A204.1 (cell line): ENCODE measurements at regions not wholly inside any gene's neighbourhood (a gene's known extent, or its start where the extent isn't known, plus 50 kb on each side); places are given as distances from the start of the nearest gene placed in this dataset.
A peak's percentile ranks its signal among the peaks of the same experiment; 100 is the strongest.

Source experiments
- FAIRE-seq: peaks from 2 replicates; lab custom pipeline; 2012; peaks lifted over from hg19 to GRCh38; lab: Jason Lieb, UNC

DNA sequence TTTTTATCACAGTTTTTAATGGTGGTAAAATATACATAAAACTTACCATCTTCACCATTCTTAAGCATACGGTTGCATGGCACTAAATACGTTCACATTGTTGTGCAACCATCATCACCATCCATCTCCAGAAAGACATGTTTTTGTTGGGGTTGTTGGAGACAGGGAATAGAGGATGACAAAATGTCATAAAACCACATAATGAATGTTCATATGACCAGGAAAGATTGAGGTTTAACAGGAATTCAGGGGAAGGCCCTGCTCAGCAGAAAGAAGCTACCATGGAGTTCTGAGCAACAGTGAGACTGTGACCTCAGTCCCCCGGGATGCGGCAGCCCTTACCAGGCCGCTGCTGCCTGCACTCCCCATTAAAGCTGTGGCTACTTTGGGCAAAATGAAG lies 63.9 kb upstream of the TRIM2 start:
- no peak for FAIRE-seq

- FAIRE-seq: no peak
Measured at GRCh38 chr4:153141238-153141637, 63.0 kb upstream of the TRIM2 start.

DNA sequence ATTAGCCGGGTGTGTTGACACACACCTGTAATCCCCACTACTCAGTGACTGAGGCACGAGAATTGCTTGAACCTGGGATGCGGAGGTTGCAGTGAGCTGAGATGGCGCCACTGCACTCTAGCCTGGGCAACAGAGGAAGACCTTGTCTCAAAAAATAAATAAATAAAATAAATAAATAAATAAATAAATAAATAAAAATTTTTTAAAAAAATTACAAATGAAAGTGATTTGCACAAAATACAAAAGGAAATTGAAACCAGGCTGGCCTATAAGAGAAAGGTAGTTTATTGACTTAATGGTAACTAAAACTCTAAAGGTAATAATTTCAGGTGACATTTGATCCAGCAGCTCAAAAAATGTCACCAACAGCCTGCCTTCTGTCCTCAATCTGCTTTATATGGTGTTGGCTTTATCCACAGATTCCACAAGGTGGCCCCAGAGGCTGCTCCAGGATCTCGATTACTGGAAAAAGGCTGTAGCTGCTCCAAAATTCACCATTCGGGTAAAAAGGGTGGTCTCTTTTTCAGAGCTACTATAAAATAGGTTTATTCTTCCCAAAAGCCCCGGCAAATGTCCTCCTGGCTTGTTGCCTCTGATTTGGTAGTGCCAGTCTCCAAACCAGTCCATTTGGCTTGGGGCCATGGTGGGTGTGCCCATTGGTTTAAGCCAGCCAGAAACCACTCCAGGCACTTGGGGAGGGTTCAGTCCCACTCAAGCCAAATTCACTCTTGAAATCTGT lies 61.4 kb upstream of the TRIM2 start:
- peak; percentile 82 for FAIRE-seq

DNA sequence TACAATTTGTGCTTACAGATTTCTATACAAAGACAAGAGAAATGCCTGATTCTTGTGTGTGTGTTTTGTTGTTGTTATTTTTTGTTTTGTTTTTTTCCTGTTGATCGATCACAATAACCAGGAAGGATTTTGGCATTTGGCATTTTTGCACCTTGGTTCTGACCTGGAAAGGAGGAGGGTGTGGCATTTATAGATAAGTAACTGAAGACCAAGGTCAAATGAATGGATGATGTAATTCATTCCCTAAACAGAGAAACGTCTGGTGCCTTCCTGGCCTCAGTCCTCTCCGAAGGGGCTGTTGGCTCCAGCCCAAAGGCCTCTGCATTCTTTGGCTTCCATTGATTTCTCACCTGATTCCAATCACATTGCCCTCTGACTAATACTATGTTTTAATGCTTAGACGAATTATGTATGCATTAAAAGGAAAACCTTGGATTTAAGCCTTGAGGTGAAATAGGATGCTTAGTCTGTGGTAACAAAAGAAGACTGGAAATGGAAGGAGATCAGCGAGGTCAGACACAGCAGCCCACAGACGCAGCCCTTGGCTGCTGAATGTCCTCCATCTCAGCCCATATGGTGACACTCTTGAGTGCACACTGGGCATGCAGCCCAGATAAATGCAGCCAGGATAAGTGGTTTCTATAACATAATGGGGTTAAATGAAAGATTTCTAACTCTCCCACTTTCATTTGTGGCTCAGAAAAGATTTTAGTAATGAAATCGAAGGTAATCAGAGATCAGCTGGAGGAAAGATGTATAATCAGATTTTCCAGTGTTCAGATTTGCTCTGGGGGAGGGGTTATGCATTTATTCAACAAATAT lies 60.5 kb upstream of the TRIM2 start:
- FAIRE-seq: no peak

- FAIRE-seq: no peak
Measured at GRCh38 chr4:153146031-153146430, 58.2 kb upstream of the TRIM2 start.

DNA sequence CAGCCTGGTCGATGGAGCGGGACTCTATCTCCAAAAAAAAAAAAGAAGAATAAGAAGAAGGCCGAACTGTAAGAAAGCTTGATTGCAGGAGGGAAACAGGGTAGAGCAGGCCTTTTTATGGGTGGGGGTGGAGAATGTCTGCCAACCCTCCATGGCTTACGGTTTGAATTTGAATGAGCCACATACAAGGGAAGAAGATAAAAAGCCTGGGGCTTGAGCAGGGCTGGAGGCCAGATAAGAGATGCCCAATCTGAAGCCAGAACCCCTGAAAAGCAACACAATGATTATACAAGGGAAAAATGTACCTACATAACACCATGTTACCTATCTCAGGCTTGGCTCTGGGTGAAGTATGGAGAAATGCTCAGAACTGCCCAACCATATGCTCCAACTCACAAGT lies 57.3 kb upstream of the TRIM2 start:
- FAIRE-seq: no peak

DNA sequence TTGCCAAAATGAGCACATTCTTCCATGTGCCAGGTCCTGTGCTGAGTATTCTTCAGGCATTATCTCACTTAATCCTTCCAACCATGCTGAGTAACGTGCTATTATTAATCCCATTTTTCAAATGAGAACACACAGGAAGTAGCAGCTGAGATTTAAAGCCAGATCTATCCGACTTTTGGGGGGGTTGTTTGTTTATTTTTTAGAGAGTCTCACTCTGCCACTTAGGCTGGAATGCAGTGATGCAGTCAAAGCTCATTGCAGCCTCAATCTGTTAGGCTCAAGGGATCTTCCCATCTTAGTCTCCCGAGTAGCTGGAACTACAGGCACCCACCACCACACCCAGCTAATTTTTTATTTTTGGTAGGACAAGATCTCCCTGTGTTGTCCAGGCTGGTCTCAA lies 55.5 kb upstream of the TRIM2 start:
- FAIRE-seq: no peak

- no peak for FAIRE-seq
Measured at GRCh38 chr4:153151535-153152455, 52.4 kb upstream of the TRIM2 start.

- no peak for FAIRE-seq
Measured at GRCh38 chr4:153152501-153153338, 51.5 kb upstream of the TRIM2 start.

DNA sequence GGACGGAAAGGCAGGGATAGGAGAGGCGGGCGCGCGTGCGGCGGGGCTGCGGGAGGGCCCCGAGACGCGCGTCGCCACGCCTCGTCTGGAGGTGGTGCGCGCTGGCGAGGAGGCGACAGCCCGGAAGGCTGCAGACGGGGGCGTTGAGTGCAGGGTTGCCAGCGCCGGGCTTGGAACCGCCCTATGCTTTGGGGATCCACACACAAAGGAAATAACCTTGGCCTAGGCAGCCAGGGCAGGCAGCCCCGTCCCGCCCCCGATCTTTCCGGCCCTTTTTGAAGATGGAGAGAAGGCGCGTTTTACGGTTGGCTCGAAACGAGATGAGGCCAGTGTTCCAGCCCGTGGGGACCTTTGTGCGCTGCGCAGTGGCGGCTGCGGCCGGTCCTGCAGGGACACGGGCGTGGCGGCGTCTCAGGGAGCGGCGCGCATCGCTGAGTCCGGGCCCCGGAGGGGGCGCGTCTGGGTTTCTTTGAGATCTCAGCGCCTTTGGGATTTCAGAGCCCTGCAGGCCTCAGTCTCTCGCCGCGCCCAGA lies 50.8 kb upstream of the TRIM2 start:
- no peak for FAIRE-seq

DNA sequence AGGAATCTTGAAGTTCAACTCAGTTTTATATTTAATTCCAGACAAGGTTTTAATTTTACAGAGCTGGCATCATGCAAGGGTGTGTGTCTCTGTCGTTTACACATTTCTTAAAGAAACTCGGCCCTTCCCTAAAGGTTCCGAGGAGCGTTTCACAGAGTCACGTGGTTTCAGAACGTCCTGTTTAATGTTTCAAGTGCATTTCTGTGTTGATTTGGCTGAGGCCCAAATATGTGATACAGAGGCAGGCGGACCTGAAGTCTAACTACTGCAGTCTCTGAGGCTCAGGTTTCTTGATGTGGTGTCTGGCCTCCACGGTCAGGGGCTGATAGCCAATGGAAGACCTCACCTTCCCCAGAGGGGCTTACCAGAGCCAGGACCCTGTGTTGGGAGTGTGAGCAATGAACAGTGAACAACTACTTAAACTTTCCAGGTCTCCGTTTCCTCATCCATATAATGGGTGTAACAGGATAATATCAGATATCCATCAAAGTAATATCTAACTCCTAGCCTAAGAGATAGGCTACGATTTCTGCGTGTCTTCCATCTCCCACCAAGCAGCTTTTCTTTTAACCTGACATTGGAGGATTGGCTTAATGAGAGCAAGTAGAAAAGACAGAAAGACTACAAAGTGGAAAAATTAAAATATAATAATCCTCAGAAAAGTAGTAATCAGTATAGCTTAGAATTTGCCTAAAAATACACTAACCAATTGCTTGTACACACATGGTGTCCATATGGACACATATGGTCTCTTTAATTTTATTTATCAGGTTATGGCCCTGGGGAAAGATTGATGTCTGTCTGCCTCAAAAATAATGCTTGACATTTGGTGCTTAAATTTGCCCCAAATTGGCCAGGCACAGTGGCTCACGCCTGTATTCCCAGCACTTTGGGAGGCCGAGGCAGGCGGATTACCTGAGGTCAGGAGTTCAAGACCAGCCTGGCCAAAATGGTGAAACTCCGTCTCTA lies 50.0 kb upstream of the TRIM2 start:
- no peak for FAIRE-seq
